H1 (cell line): ENCODE measurements at regions not wholly inside any gene's neighbourhood (a gene's known extent, or its start where the extent isn't known, plus 50 kb on each side); places are given as distances from the start of the nearest gene placed in this dataset.

Experiments used
- CTCF ChIA-PET: fragments of 300-600 bp; sonication (Branson Sonifier 250); formaldehyde crosslinking; loops from one replicate; lab custom pipeline; 2021; ENCODE audit not compliant: partially characterized antibody; lab: Charles Lee
- POLR2A ChIA-PET: fragments of 300-600 bp; sonication (Branson Sonifier 250); formaldehyde crosslinking; loops from one replicate; lab custom pipeline; 2021; ENCODE audit warnings: inconsistent platforms; ENCODE audit not compliant: partially characterized antibody; lab: Charles Lee
- DNase-seq, 2 experiments: peaks; one replicate each; pipeline versions ENCODE4 v3.0.0 to v3.0.0-alpha.2; 2010 to 2022; ENCODE audit warnings: low spot score in 2 of 2, low read depth in 1 of 2, mixed read lengths in 1 of 2
- FAIRE-seq: peaks from 2 replicates; lab custom pipeline; 2011; peaks lifted over from hg19 to GRCh38; lab: Jason Lieb, UNC
- H2AFZ ChIP-seq: 2 replicates; pipeline ENCODE4 v1.8.1; 2012; ENCODE audit warnings: low read length, inconsistent platforms
- H2AK5ac ChIP-seq: 2 replicates; pipeline ENCODE4 v1.6.1; 2013; ENCODE audit warnings: low read depth, low read length
- H2BK120ac ChIP-seq: replicated peaks from 2 replicates; pipeline ENCODE3; 2013; ENCODE audit warnings: low read depth, low read length, inconsistent platforms
- H2BK12ac ChIP-seq: 2 replicates; pipeline ENCODE4 v1.6.1; 2013; ENCODE audit warnings: low read depth, low read length
- H2BK15ac ChIP-seq: 2 replicates; pipeline ENCODE4 v1.6.1; 2013; ENCODE audit warnings: low read length
- H2BK20ac ChIP-seq: 2 replicates; pipeline ENCODE4 v1.6.1; 2013; ENCODE audit warnings: low read length
- H2BK5ac ChIP-seq: 2 replicates; pipeline ENCODE4 v1.6.1; 2013; ENCODE audit warnings: low read depth, low read length
- H3K14ac ChIP-seq: 2 replicates; pipeline ENCODE4 v1.6.1; 2013; ENCODE audit warnings: inconsistent platforms; ENCODE audit not compliant: insufficient read length
- H3K18ac ChIP-seq: 2 replicates; pipeline ENCODE4 v1.6.1; 2013; ENCODE audit warnings: low read length; ENCODE audit errors: extremely low read depth
- H3K23ac ChIP-seq: 2 replicates; pipeline ENCODE4 v1.6.1; 2013; ENCODE audit warnings: inconsistent platforms; ENCODE audit not compliant: insufficient read length
- H3K23me2 ChIP-seq: 2 replicates; pipeline ENCODE4 v1.6.1; 2013; ENCODE audit warnings: low read depth, low read length
- H3K27ac ChIP-seq: 2 replicates; pipeline ENCODE4 v1.6.1; 2011; ENCODE audit warnings: low read depth, low read length, inconsistent platforms
- H3K27me3 ChIP-seq, 4 experiments: replicated peaks in 1 of 4; 1 replicate in 1 of 4; 2 replicates in 3 of 4; pipeline versions ENCODE4 v1.6.1 to v1.8.1; 2011 to 2013; ENCODE audit warnings: low read length in 3 of 4, mild to moderate bottlenecking in 3 of 4, inconsistent platforms in 2 of 4, mixed read lengths in 2 of 4, moderate library complexity in 1 of 4; ENCODE audit not compliant: control insufficient read depth in 3 of 4, insufficient read depth in 3 of 4; ENCODE audit errors: extremely low read depth in 1 of 4
- H3K36me3 ChIP-seq, 4 experiments: 2 replicates each; pipeline versions ENCODE4 v1.6.1 to v1.8.1; 2011 to 2013; ENCODE audit warnings: mild to moderate bottlenecking in 4 of 4, low read length in 3 of 4, moderate library complexity in 2 of 4, control low read depth in 1 of 4, inconsistent platforms in 1 of 4; ENCODE audit not compliant: insufficient read depth in 4 of 4, control insufficient read depth in 2 of 4
- H3K4ac ChIP-seq: replicated peaks from 2 replicates; pipeline ENCODE3; 2013; ENCODE audit warnings: low read length, low read depth, mixed read lengths, inconsistent platforms; ENCODE audit not compliant: insufficient read length
- H3K4me1 ChIP-seq, 4 experiments: replicated peaks in 1 of 4; 1 replicate in 1 of 4; 2 replicates in 3 of 4; pipeline versions ENCODE4 v1.6.1 to v1.8.1; 2011 to 2013; ENCODE audit warnings: low read length in 3 of 4, inconsistent platforms in 2 of 4, mixed read lengths in 1 of 4; ENCODE audit not compliant: insufficient read depth in 4 of 4, control insufficient read depth in 3 of 4
- H3K4me2 ChIP-seq, 2 experiments: 2 replicates each; pipeline versions ENCODE4 v1.6.1 to v1.8.1; 2011 to 2013; ENCODE audit warnings: low read depth in 2 of 2, low read length in 2 of 2, control low read depth in 1 of 2, inconsistent platforms in 1 of 2, mild to moderate bottlenecking in 1 of 2; ENCODE audit not compliant: insufficient read depth in 1 of 2
- H3K4me3 ChIP-seq, 4 experiments: fragments of 200-600, 300-600 bp in 1 of 4; sonication (generic), shearing (Covaris generic), sonication (Bioruptor Twin) in 1 of 4; 2 replicates each; pipeline versions ENCODE4 v1.5.1 to v1.8.1; 2011 to 2016; ENCODE audit warnings: low read length in 4 of 4, low read depth in 3 of 4, control low read depth in 2 of 4, inconsistent platforms in 2 of 4, mild to moderate bottlenecking in 2 of 4, mixed read lengths in 1 of 4, moderate library complexity in 1 of 4; ENCODE audit not compliant: insufficient read depth in 2 of 4; ENCODE audit errors: extremely low read depth in 1 of 4
- H3K56ac ChIP-seq: replicated peaks from 2 replicates; pipeline ENCODE3; 2013; ENCODE audit warnings: low read depth, mild to moderate bottlenecking, mixed read lengths, low read length, inconsistent platforms; ENCODE audit not compliant: insufficient read length
- H3K79me1 ChIP-seq: 2 replicates; pipeline ENCODE4 v1.6.1; 2013; ENCODE audit warnings: low read depth, low read length, control low read depth
- H3K79me2 ChIP-seq, 2 experiments: 2 replicates each; pipeline versions ENCODE4 v1.6.1 to v1.8.1; 2012 to 2013; ENCODE audit warnings: low read length in 2 of 2, mild to moderate bottlenecking in 2 of 2, inconsistent platforms in 1 of 2; ENCODE audit not compliant: insufficient read depth in 2 of 2, control insufficient read depth in 1 of 2
- H3K9ac ChIP-seq, 4 experiments: replicated peaks in 1 of 4; 1 replicate in 1 of 4; 2 replicates in 3 of 4; pipeline versions ENCODE4 v1.6.1 to v1.8.1; 2011 to 2013; ENCODE audit warnings: low read depth in 3 of 4, low read length in 3 of 4, control low read depth in 2 of 4, mild to moderate bottlenecking in 2 of 4, moderate library complexity in 2 of 4, inconsistent platforms in 1 of 4; ENCODE audit errors: extremely low read depth in 1 of 4
- H3K9me3 ChIP-seq, 2 experiments: 2 replicates each; pipeline versions ENCODE4 v1.6.1 to v1.8.1; 2012 to 2013; ENCODE audit warnings: mild to moderate bottlenecking in 2 of 2, moderate library complexity in 2 of 2, control low read depth in 1 of 2, inconsistent platforms in 1 of 2, low read depth in 1 of 2, low read length in 1 of 2, mixed read lengths in 1 of 2; ENCODE audit not compliant: insufficient read depth in 2 of 2
- H4K20me1 ChIP-seq, 2 experiments: replicated peaks in 1 of 2; 2 replicates each; pipeline versions ENCODE3 to v1.8.1; 2011 to 2013; ENCODE audit warnings: inconsistent platforms in 2 of 2, low read length in 2 of 2, mild to moderate bottlenecking in 1 of 2; ENCODE audit not compliant: insufficient read depth in 2 of 2, control insufficient read depth in 1 of 2
- H4K5ac ChIP-seq: 2 replicates; pipeline ENCODE4 v1.6.1; 2013; ENCODE audit warnings: low read length, low read depth, mixed read lengths, inconsistent platforms; ENCODE audit not compliant: insufficient read length
- H4K8ac ChIP-seq: 2 replicates; pipeline ENCODE4 v1.8.0; 2013; ENCODE audit warnings: mild to moderate bottlenecking, moderate library complexity, low read length, inconsistent platforms; ENCODE audit not compliant: insufficient read depth; ENCODE audit errors: extremely low read depth
- H4K91ac ChIP-seq: replicated peaks from 2 replicates; pipeline ENCODE3; 2013; ENCODE audit warnings: low read length, mixed read lengths, inconsistent platforms; ENCODE audit not compliant: insufficient read length
- BACH1 ChIP-seq: IDR thresholded peaks from 2 replicates; pipeline ENCODE4 v1.6.1; 2012; ENCODE audit warnings: low read length, improper control_type of control experiment
- BCL11A ChIP-seq, 2 experiments: IDR thresholded peaks; one replicate each; pipeline ENCODE4 v1.6.1; 2011; ENCODE audit warnings: low read depth in 2 of 2, low read length in 2 of 2, mild to moderate bottlenecking in 2 of 2
- CEBPB ChIP-seq: IDR thresholded peaks from 2 replicates; pipeline ENCODE4 v1.6.1; 2012; ENCODE audit warnings: low read depth, low read length
- CHD2 ChIP-seq: IDR thresholded peaks from 2 replicates; pipeline ENCODE4 v1.6.1; 2012; ENCODE audit warnings: low read length, improper control_type of control experiment
- CREB1 ChIP-seq: IDR thresholded peaks from 2 replicates; pipeline ENCODE4 v1.6.1; 2012; ENCODE audit warnings: inconsistent platforms
- HDAC2 ChIP-seq, 2 experiments: fragments of 300-600 bp in 1 of 2; sonication (generic) in 1 of 2; IDR thresholded peaks; 2 replicates each; pipeline ENCODE4 v1.6.1; 2011 to 2012; ENCODE audit warnings: low read depth in 2 of 2, low read length in 2 of 2, mild to moderate bottlenecking in 2 of 2, moderate library complexity in 2 of 2, borderline replicate concordance in 1 of 2, inconsistent platforms in 1 of 2
- JUN ChIP-seq: IDR thresholded peaks from 2 replicates; pipeline ENCODE4 v1.6.1; 2011; ENCODE audit warnings: low read depth, mild to moderate bottlenecking, improper control_type of control experiment, low read length
- KDM5A ChIP-seq: fragments of 200-600 bp; IDR thresholded peaks from 2 replicates; pipeline ENCODE4 v1.7.1; 2012; ENCODE audit warnings: mild to moderate bottlenecking, low read length, inconsistent platforms, mixed read lengths
- NANOG ChIP-seq: IDR thresholded peaks from 2 replicates; pipeline ENCODE4 v1.6.1; 2011; ENCODE audit warnings: low read length, low read depth, mild to moderate bottlenecking, inconsistent platforms; ENCODE audit not compliant: insufficient read depth, poor library complexity, severe bottlenecking
- POLR2AphosphoS5 ChIP-seq: IDR thresholded peaks from 2 replicates; pipeline ENCODE4 v1.6.1; 2011; ENCODE audit warnings: low read depth, low read length
- POU5F1 ChIP-seq: IDR thresholded peaks from 2 replicates; pipeline ENCODE4 v1.6.1; 2011; ENCODE audit warnings: low read depth, mild to moderate bottlenecking, low read length, moderate library complexity
- RXRA ChIP-seq: IDR thresholded peaks from 2 replicates; pipeline ENCODE4 v1.6.1; 2011; ENCODE audit warnings: low read depth, mild to moderate bottlenecking, low read length, moderate library complexity; ENCODE audit not compliant: insufficient read depth
- TBP ChIP-seq: IDR thresholded peaks from 2 replicates; pipeline ENCODE4 v1.6.1; 2011; ENCODE audit warnings: low read depth, low read length, improper control_type of control experiment
- WGBS, 2 experiments: shearing (Covaris generic) in 1 of 2; methylation state at CpG; one replicate each; pipeline versions ENCODE4 v1.1.6 to v1.1.7; 2013 to 2015; ENCODE audit warnings: low lambda C conversion rate in 2 of 2, mixed read lengths in 2 of 2, inconsistent platforms in 1 of 2, low coverage in 1 of 2, missing lambda C conversion rate in 1 of 2; ENCODE audit not compliant: insufficient replicate concordance in 2 of 2, insufficient coverage in 1 of 2, insufficient read length in 1 of 2; ENCODE audit errors: extremely low coverage in 1 of 2, missing lambda C conversion rate in 1 of 2; 5-methylcytosine and 5-hydroxymethylcytosine counted together
- TF ChIP-seq, protein P1 (sequence below): IDR thresholded peaks from 2 replicates; pipeline ENCODE4 v1.6.1; 2012; ENCODE audit warnings: low read length, inconsistent platforms

GRCh38 chr14:97850886-97851285 is 1053.7 kb downstream of the VRK1 start:
- H3K79me1 ChIP-seq, result no peaks in the 10 kb centered on the region
- H3K79me2 ChIP-seq, result no peaks in the 10 kb centered on the region; a peak in 1 of 4 replicates
- no peak overlapping the region for H3K18ac ChIP-seq
- H4K8ac ChIP-seq, result no peak overlapping the region
- peaks cover 0 to 12% (median 8%) of the 10 kb centered on the region in 4 experiments; a peak in 6 of 7 replicates for H3K4me1 ChIP-seq
- no peak overlapping the region for H3K14ac ChIP-seq
- no peak overlapping the region for H2BK20ac ChIP-seq
- H4K91ac ChIP-seq, result no peak overlapping the region
- H3K9ac ChIP-seq, result no peak overlapping the region
- no peak overlapping the region for H3K56ac ChIP-seq
- no peaks in the 10 kb centered on the region for H3K9me3 ChIP-seq
- no peaks in the 10 kb centered on the region for H3K27me3 ChIP-seq
- H2BK12ac ChIP-seq, result no peak overlapping the region
- DNase-seq (no peak), FAIRE-seq (no peak)
- H2BK5ac ChIP-seq, result no peak overlapping the region
- H3K36me3 ChIP-seq, result no peaks in the 10 kb centered on the region
- H3K27ac ChIP-seq, result no peak overlapping the region
- WGBS, 2 experiments, result 98% methylated on average over 6 of the region's 6 CpGs; no CpG with 5 or more reads in 1 of the 2 experiments
- ChIA-PET POLR2A (no interaction called here), CTCF (interaction anchor here (0.5 to 0.7 kb wide), 2 partner anchors 8 to 26 kb away, joined by 3 read pairs; no protein-coding TSS in a partner anchor)
- H3K23me2 ChIP-seq, result peaks cover 7% of the 10 kb centered on the region; the same call in 1 of the 2 replicates
- H2BK120ac ChIP-seq, result no peak overlapping the region
- H2BK15ac ChIP-seq, result no peak overlapping the region
- no peak overlapping the region for H2AK5ac ChIP-seq
- peaks cover 0 to 3% of the 10 kb centered on the region in 2 experiments for H4K20me1 ChIP-seq
- no peak overlapping the region for H3K23ac ChIP-seq
- H3K4ac ChIP-seq, result no peak overlapping the region
- no peak overlapping the region for H2AFZ ChIP-seq
- H3K4me2 ChIP-seq, result no peak overlapping the region
- no peak overlapping the region for H3K4me3 ChIP-seq
- no peak overlapping the region for H4K5ac ChIP-seq
- TF ChIP-seq JUN (no peak), BCL11A (IDR thresholded peaks at IDR 0.05; ENCODE audit: low read depth in 2 of 2, low read length in 2 of 2) (no peak), POLR2AphosphoS5 (no peak), BACH1 (no peak), POU5F1 (no peak), KDM5A (no peak), CEBPB (no peak), NANOG (no peak), CREB1 (no peak), TBP (no peak), RXRA (no peak), CHD2 (no peak), HDAC2 (IDR thresholded peaks at IDR 0.05; ENCODE audit: borderline replicate concordance in 1 of 2, low read depth in 2 of 2, low read length in 2 of 2) (no peak)
- TF ChIP-seq, protein P1, sequence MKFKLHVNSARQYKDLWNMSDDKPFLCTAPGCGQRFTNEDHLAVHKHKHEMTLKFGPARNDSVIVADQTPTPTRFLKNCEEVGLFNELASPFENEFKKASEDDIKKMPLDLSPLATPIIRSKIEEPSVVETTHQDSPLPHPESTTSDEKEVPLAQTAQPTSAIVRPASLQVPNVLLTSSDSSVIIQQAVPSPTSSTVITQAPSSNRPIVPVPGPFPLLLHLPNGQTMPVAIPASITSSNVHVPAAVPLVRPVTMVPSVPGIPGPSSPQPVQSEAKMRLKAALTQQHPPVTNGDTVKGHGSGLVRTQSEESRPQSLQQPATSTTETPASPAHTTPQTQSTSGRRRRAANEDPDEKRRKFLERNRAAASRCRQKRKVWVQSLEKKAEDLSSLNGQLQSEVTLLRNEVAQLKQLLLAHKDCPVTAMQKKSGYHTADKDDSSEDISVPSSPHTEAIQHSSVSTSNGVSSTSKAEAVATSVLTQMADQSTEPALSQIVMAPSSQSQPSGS, result no peak
